ENCODE measurements at regions not wholly inside any gene's neighbourhood (a gene's known extent, or its start where the extent isn't known, plus 50 kb on each side); places are given as distances from the start of the nearest gene placed in this dataset.

GRCh38 chr5:38094889-38095288, 163.5 kb upstream of the EGFLAM start:
- H3K27me3 Mint-ChIP-seq (ENCODE audit: insufficient read depth, low read depth, poor library complexity) = no peaks in the 10 kb centered on the region
- peak; percentile 43 for DNase-seq (ENCODE audit: low spot score)
- H4K20me1 ChIP-seq (replicated peaks; ENCODE audit: insufficient read depth) = no peaks in the 10 kb centered on the region
- H3K27ac Mint-ChIP-seq = no peak overlapping the region
- no peaks in the 10 kb centered on the region for H3K79me2 ChIP-seq (replicated peaks; ENCODE audit: insufficient read depth)
- H3K36me3 Mint-ChIP-seq (ENCODE audit: low read depth) = no peaks in the 10 kb centered on the region
- H3K27me3 ChIP-seq (ENCODE audit: insufficient read depth) = no peaks in the 10 kb centered on the region
- peak; percentile 54 for ATAC-seq
- no peak overlapping the region for H3K27ac ChIP-seq (ENCODE audit: low read depth)
- no peaks in the 10 kb centered on the region for H3K9me3 Mint-ChIP-seq
- H3K4me3 ChIP-seq = no peak overlapping the region
- no peak overlapping the region for H3K4me3 Mint-ChIP-seq
- no peak overlapping the region; the same call in 1 of the 2 replicates for H3K4me2 ChIP-seq
- no peaks in the 10 kb centered on the region for H3K36me3 ChIP-seq (ENCODE audit: insufficient read depth)
- TF ChIP-seq JUNB (IDR thresholded peaks at IDR 0.05; ENCODE audit: unreplicated experiment) (no peak), STAT1 (IDR thresholded peaks at IDR 0.05; ENCODE audit: unreplicated experiment) (no peak), EZH2phosphoT487 (IDR thresholded peaks at IDR 0.05; ENCODE audit: unreplicated experiment) (no peak), NANOG (IDR thresholded peaks at IDR 0.05; ENCODE audit: borderline replicate concordance) (no peak), REST (IDR thresholded peaks at IDR 0.05; ENCODE audit: unreplicated experiment) (no peak), EZH2 (IDR thresholded peaks at IDR 0.05; ENCODE audit: low read depth, unreplicated experiment) (no peak), ZNF331 (CRISPR knock-in tag; IDR thresholded peaks at IDR 0.05; ENCODE audit: low read depth) (no peak), CTCF (conservative IDR thresholded peaks at IDR 0.05; ENCODE audit: low read depth in 2 of 2) (no peak), CREB1 (CRISPR knock-in tag; IDR thresholded peaks at IDR 0.05; ENCODE audit: low read depth) (no peak), ZNF114 (CRISPR knock-in tag; IDR thresholded peaks at IDR 0.05) (no peak), POLR2AphosphoS5 (IDR thresholded peaks at IDR 0.05; ENCODE audit: low read depth) (no peak), ZNF462 (CRISPR knock-in tag; IDR thresholded peaks at IDR 0.05) (no peak), ETS1 (IDR thresholded peaks at IDR 0.05) (no peak)
- H2AFZ ChIP-seq = no peak overlapping the region; the same call in 1 of the 2 replicates
- peaks cover 16% of the 10 kb centered on the region for H3K4me1 ChIP-seq (ENCODE audit: insufficient read depth)
- no peaks in the 10 kb centered on the region for H3K9me2 ChIP-seq (ENCODE audit: insufficient read depth)
- H3F3A ChIP-seq (replicated peaks; ENCODE audit: low read depth) = no peaks in the 10 kb centered on the region
- peaks cover 28% of the 10 kb centered on the region for H3K4me1 Mint-ChIP-seq
